ENCODE measurements at regions not wholly inside any gene's neighbourhood (a gene's known extent, or its start where the extent isn't known, plus 50 kb on each side); places are given as distances from the start of the nearest gene placed in this dataset.

DNA sequence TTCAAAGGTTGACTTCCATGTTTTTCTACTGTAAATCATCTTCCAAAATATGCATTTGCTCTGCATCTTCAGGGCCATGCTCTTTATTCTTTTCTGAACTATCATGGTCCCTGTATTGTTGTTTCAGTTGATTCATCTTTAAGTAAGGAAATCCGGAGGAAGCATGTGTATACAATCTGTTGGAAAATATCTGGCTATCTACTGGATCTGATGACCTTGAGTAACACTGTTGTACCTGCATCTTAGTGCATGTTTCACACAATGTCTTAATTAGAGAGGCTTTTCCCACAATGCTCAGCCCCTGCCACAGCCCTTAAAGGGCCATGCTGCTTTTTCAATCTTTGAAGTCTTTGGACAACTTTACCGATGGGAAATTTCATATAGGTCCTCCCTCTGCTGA, 61.8 kb upstream of the SH3RF1 start:
- H2AFZ ChIP-seq (ENCODE audit: low read length), result no peak overlapping the region
- H3K27me3 ChIP-seq (ENCODE audit: control insufficient read depth, insufficient read depth, low read length), result no peaks in the 10 kb centered on the region
- H3K9ac ChIP-seq (ENCODE audit: insufficient read depth, low read length), result no peak overlapping the region
- H3K27ac ChIP-seq (ENCODE audit: insufficient read depth, low read length), result no peak overlapping the region
- no peaks in the 10 kb centered on the region for H3K79me2 ChIP-seq (ENCODE audit: control insufficient read depth, insufficient read depth, low read length)
- no peaks in the 10 kb centered on the region for H4K20me1 ChIP-seq (ENCODE audit: control insufficient read depth, extremely low read depth, insufficient read depth, low read length)
- H3K4me2 ChIP-seq (ENCODE audit: extremely low read depth, insufficient read depth, low read length), result no peak overlapping the region
- H3K9me3 ChIP-seq (ENCODE audit: control insufficient read depth, insufficient read depth, low read depth, low read length), result no peaks in the 10 kb centered on the region
- TF ChIP-seq CTCF (conservative IDR thresholded peaks at IDR 0.05 in 1 of 2, IDR thresholded peaks at IDR 0.05 in 1 of 2; ENCODE audit: low read depth in 1 of 2, low read length in 2 of 2), result no peak
- no peak for TF ChIP-seq EZH2 (IDR thresholded peaks at IDR 0.05; ENCODE audit: low read length, missing control alignments)
- no peaks in the 10 kb centered on the region for H3K4me1 ChIP-seq (ENCODE audit: control insufficient read depth, extremely low read depth, insufficient read depth, low read length)
- H3K4me3 ChIP-seq (replicated peaks in 1 of 4; ENCODE audit: control extremely low read depth in 1 of 4, insufficient read depth in 1 of 4, low read depth in 3 of 4, low read length in 4 of 4), result no peak overlapping the region
- H3K36me3 ChIP-seq (ENCODE audit: control insufficient read depth, insufficient read depth, low read length), result no peaks in the 10 kb centered on the region
- no peak for DNase-seq (ENCODE audit: low read depth in 2 of 2)

GRCh38 chr4:169330811-169331210, 60.1 kb upstream of the SH3RF1 start:
- Histone ChIP-seq H2AFZ (ENCODE audit: low read length) (no peak overlapping the region), H3K4me3 (replicated peaks in 1 of 4; ENCODE audit: control extremely low read depth in 1 of 4, insufficient read depth in 1 of 4, low read depth in 3 of 4, low read length in 4 of 4) (no peak overlapping the region), H3K4me1 (ENCODE audit: control insufficient read depth, extremely low read depth, insufficient read depth, low read length) (no peaks in the 10 kb centered on the region), H3K79me2 (ENCODE audit: control insufficient read depth, insufficient read depth, low read length) (no peaks in the 10 kb centered on the region), H4K20me1 (ENCODE audit: control insufficient read depth, extremely low read depth, insufficient read depth, low read length) (no peaks in the 10 kb centered on the region), H3K27me3 (ENCODE audit: control insufficient read depth, insufficient read depth, low read length) (no peaks in the 10 kb centered on the region), H3K4me2 (ENCODE audit: extremely low read depth, insufficient read depth, low read length) (no peak overlapping the region), H3K27ac (ENCODE audit: insufficient read depth, low read length) (no peak overlapping the region), H3K9ac (ENCODE audit: insufficient read depth, low read length) (no peak overlapping the region), H3K36me3 (ENCODE audit: control insufficient read depth, insufficient read depth, low read length) (no peaks in the 10 kb centered on the region), H3K9me3 (ENCODE audit: control insufficient read depth, insufficient read depth, low read depth, low read length) (no peaks in the 10 kb centered on the region)
- no peak for DNase-seq (ENCODE audit: low read depth in 2 of 2)
- no peak for TF ChIP-seq EZH2 (IDR thresholded peaks at IDR 0.05; ENCODE audit: low read length, missing control alignments)
- TF ChIP-seq CTCF (conservative IDR thresholded peaks at IDR 0.05 in 1 of 2, IDR thresholded peaks at IDR 0.05 in 1 of 2; ENCODE audit: low read depth in 1 of 2, low read length in 2 of 2), result no peak

DNA sequence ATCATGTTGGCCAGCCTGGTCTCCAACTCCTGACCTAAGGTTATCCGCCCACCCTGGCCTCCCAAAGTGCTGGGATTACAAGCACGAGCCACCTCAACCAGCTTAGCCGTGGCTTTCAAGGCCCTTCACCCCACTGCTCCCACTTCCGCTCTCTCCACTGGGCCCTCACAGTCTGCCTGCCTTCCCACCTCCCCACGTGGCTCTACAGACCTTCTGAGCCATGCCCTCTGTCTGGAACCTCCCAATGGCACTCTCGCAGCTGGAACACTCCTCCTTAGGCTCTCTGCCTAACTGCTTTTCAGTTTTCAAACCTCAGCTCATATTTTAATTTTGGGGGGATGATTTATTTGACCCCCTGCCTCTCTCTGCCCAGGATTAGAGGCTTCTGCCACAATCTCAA, 59.3 kb upstream of the SH3RF1 start:
- Histone ChIP-seq H3K36me3 (ENCODE audit: control insufficient read depth, insufficient read depth, low read length) (no peaks in the 10 kb centered on the region), H2AFZ (ENCODE audit: low read length) (no peak overlapping the region), H3K27me3 (ENCODE audit: control insufficient read depth, insufficient read depth, low read length) (no peaks in the 10 kb centered on the region), H3K27ac (ENCODE audit: insufficient read depth, low read length) (no peak overlapping the region), H3K9me3 (ENCODE audit: control insufficient read depth, insufficient read depth, low read depth, low read length) (no peaks in the 10 kb centered on the region), H3K4me1 (ENCODE audit: control insufficient read depth, extremely low read depth, insufficient read depth, low read length) (no peaks in the 10 kb centered on the region), H3K9ac (ENCODE audit: insufficient read depth, low read length) (no peak overlapping the region), H3K4me3 (replicated peaks in 1 of 4; ENCODE audit: control extremely low read depth in 1 of 4, insufficient read depth in 1 of 4, low read depth in 3 of 4, low read length in 4 of 4) (no peak overlapping the region), H3K4me2 (ENCODE audit: extremely low read depth, insufficient read depth, low read length) (no peak overlapping the region), H3K79me2 (ENCODE audit: control insufficient read depth, insufficient read depth, low read length) (no peaks in the 10 kb centered on the region), H4K20me1 (ENCODE audit: control insufficient read depth, extremely low read depth, insufficient read depth, low read length) (no peaks in the 10 kb centered on the region)
- TF ChIP-seq CTCF (conservative IDR thresholded peaks at IDR 0.05 in 1 of 2, IDR thresholded peaks at IDR 0.05 in 1 of 2; ENCODE audit: low read depth in 1 of 2, low read length in 2 of 2) (no peak), EZH2 (IDR thresholded peaks at IDR 0.05; ENCODE audit: low read length, missing control alignments) (no peak)
- DNase-seq (ENCODE audit: low read depth in 2 of 2), result no peak
